Tongue (tissue), 1 donor: ENCODE measurements at regions not wholly inside any gene's neighbourhood (a gene's known extent, or its start where the extent isn't known, plus 50 kb on each side); places are given as distances from the start of the nearest gene placed in this dataset.
"Not testable (repeated sequence)": the region's sequence is repeated elsewhere in the genome, so short reads cannot be mapped to it uniquely, and the experiment has no call there.

Experiments
- DNase-seq: peaks from one replicate; pipeline ENCODE4 v3.0.0-alpha.2; 2015

DNA sequence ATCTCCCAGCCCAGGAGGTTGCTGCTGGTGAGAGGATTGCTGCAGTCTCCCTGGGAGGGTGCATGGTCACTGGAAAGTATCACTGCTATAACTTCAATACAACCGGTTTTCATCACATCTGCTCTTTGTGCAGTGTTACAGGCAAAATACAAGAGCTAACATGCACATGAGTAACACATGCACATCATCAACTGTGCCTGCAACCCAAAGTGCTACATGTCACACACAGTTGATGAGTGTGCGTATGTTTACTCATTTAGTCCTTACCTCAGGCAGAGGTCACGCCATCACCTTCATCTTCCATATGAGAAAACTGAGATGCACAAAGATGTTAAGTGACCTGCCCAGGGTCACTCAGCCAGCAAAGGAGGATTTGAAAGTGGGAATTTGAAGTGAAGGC lies 277.7 kb downstream of the FAM72C start:
- no peak for DNase-seq

DNA sequence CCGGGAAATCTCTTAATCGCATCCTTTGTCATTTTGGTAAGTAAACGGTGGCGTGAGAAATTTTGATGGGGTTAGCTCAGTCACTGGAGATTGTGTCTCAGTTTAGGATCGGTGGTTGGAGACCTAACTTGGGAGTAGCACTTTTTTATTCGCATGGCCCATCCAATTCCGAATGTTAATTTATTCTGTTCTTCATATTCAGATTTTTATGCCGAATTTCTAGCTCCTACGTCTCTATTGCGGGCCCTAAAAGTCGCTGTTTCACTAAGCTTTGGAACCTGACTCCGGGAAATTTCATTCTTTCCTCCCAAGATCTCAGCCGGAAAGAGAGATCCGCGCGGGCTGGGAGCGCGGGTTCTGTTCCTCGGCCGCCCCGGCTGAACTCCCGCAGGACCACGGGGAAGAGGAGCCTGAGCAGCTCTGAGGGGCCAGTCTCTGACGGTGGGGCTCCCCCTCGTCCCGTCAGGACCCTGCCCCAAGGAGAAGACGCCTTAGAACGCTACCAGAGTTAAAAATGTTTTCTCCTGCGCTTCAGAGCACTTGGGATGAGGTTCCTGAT lies 279.7 kb downstream of the FAM72C start:
- no peak for DNase-seq

DNA sequence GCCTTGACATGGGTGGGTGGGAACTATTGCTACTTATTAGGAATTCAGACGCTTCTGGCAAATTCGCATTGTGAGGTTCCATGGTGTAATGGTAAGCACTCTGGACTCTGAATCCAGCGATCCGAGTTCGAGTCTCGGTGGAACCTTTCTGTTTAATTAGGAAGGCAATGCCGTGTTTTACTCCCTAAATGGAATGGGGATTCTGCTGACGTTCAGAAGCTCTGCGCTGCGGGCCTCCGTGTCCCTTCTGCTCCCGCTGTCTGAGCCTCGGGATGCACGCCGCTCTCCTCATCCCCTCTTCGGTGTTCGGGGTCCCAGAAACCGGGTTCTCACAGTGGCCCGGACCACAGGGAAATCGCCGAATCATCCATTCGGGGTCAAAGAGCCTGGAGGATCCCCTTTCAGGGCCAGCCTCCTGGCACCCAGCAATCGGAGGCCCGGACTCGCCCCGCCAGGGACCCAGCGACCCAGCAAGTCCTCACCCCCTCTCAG lies 280.3 kb downstream of the FAM72C start:
- DNase-seq = no peak

DNA sequence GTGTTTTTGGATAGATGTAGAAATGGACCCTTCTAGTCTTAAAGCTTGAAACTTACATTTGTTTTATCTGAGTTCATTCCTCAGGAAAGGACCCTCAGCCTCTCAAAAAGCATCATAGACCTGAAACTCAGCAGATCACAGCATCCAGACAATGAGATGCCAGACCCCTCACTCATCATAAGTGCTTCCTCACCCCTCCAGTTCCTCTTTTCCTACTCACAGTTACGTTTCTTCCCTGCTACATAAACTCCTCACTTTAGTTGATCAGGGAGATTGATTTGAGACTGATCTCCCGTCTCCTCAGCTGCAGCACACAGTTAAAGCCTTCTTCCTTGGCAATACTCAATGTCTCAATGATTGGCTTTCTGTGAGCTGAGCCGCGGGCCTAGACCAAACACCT lies 282.0 kb downstream of the FAM72C start:
- no peak for DNase-seq

DNA sequence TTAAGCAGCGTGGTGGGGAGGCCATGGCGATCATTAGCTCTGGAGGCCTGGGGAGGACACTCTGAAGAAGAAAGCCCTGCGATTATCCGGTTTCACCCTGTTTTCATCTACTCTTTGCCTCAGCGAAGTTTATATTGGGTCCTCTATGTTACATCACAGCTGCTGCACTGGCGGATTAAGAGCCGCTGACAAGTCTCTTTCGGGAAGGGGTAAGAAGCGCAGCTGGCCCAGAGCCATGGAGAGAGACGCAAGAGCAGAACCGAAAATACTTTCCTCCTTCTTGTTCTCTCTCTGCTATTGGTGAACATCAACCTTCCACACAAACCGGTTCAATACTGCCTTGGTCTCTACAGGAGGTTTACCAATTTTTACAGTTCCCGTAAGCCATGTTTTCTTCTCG lies 291.5 kb downstream of the FAM72C start:
- no peak for DNase-seq

DNA sequence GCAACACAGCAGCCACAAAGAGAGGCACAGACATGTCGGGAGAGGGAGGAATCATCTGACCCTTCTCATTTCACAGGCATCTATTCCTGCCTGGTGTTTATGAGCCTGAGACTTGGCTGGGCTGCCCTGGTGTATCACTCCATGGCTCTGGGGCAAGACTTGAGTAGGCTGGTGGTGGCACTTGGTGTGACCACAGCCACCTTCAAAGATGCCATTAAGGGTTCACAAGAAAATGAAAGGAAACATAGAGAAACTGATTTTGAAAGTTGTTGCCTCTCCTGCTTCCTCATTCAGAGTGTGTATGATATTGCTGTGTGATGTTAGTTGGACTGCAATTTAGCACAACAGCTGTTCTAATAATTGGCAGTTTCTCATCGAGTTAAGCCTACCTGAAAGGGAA lies 298.8 kb downstream of the FAM72C start:
- no peak for DNase-seq

DNA sequence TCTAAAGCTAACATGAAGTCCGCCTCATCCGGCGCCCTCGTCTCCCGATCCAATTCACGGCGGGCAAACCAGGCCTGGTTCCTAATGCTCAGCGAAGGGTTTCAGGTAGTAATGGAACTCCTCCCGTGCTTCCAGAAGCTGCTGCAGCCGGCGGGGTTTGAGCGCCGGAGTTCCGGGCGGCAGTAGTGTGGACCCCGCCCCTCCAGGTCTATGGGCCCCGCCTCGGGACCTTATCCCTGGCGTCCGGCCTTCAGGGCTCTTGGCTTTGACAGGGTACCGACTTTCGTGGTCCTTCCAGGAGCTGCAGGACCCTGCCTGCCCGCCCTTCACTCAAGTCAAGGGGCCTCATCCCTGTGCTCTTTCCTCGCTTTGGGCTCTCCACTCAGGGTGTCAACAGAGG lies 304.1 kb downstream of the FAM72C start:
- no peak for DNase-seq

DNA sequence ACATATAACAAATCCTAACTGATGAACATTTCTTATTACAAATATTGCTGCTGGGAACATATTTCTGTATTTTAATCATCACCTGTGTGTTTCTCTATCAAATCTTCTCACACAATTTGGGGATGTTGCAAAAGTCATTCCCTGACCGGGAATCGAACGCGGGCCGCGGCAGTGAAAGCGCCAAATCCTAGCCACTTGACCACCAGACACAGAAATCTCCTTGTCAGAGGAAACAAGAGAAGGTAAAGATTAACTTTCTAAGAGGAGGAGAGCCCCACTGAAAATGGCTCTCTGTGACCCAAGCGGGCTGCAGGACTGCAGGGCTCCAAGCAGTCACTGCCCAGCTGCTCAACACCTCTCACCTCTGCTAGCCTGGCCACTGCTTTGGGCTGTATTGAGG lies 304.9 kb downstream of the FAM72C start:
- DNase-seq = no peak

DNA sequence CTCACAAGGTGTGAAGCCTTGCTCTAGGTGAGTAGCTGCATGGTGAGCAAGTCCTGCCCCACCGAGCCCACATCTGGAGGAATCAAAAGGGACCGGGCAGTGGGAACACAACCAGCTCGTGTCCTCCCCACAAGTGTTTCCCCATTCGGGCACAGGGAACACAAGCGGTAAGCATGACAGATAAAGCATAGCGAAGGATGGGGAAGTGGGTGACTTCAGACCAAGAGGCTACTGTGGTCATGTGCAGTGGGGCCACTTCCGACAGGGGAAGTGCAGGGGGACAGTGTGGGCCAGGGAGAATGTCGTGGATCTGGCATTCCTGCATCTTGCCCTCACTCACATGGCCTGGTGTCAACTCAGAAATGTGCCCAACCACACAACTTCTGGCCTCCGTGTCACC lies 306.2 kb downstream of the FAM72C start:
- DNase-seq = no peak

DNA sequence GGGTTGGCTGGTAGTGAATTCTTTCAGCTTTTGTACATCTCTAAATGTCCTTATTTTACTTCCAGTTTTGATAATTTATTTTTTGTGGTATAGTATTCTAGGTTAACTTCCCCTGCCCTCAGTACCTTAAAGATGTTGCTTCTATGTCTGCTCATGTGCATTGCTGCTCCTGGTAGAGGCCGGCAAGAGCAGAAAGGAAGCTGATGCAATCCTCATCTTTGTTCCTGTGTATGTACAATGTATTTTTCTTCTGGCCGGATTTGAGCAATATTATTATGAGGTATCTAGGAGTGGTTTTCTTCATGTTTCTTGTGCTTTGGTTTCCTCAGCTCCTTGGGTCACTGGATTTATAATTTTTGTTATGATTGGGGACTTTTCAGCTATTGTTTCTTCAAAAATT lies 308.7 kb downstream of the FAM72C start:
- DNase-seq = not testable (repeated sequence)

DNA sequence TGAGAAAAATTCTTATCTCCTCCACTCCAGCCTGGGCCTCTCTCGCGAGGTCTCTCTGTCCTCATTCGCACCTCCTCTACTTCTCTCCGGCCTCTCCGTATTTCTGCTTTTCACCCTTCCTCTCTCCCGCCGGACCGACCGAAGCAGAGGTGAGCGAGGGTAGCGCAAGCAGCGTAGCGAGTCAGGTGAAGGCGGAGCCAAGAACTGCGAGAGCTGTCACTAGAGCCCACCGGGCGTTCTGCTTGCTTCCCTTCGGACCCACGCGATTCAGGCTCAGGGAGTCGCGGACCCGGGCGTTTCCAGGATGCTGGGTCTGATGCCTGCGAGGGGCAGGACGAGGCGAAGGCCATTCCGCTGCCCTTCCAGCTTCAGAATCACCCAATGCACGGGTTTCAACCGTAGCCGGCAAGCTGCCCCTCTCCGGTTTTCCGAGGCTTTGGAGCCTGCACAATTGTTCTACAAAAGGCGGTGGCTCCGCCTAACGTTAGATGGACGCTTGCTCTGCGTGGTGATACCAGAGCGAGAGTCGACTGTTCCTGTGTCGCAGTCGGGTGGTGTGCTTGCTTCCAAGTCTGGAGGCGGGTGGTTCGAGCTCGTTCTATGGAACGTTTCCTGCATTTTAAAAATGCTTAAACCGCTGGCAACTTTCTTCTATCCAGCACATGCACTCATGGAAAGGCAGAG lies 310.2 kb downstream of the FAM72C start:
- no peak for DNase-seq

DNA sequence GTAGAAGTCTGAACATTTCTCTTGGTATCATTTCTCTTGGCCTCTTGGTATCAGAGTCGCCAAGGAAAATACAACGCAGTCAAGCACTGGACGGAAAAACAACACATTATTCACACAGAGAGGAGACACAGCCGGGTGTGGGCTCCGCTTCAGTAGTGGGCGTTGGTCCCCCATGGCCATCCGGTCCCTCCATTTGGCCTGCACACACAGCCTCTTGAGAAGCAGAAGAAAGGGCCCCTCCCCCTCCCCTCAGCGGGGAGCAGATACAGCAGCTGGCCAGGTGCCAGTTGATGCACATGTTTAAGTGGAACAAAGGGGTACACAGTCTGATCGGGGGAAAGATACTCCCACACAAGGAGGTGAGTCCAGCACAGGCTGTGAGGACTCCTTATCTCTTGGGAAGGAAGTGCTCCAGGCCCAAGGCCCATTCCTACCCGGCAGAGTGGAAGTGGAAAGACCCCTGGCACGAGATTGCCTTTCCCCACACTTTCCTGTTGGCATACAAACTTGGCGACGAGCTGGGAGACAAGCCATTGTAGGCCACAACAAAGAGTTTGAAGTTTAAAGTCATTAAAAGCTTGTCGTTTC lies 311.3 kb downstream of the FAM72C start:
- DNase-seq = no peak

DNA sequence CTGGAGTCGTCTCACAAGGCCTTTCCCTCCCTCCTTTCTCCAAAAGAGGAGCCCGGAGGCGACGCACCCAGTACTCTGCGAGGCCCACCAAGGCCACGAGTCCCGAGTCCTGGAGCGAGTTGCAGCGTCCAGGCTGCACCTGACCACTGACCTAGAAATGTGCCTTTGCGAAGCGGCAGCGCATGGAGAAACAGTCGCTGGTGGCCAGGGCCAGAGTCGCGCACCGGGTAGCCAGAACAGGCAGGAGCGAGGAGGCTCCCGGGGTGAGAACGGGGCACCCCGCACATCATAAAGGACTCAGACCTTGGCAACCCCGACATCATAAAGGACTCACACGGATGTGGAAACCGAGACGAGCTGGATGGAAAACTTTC lies 318.4 kb downstream of the FAM72C start:
- no peak for DNase-seq

DNA sequence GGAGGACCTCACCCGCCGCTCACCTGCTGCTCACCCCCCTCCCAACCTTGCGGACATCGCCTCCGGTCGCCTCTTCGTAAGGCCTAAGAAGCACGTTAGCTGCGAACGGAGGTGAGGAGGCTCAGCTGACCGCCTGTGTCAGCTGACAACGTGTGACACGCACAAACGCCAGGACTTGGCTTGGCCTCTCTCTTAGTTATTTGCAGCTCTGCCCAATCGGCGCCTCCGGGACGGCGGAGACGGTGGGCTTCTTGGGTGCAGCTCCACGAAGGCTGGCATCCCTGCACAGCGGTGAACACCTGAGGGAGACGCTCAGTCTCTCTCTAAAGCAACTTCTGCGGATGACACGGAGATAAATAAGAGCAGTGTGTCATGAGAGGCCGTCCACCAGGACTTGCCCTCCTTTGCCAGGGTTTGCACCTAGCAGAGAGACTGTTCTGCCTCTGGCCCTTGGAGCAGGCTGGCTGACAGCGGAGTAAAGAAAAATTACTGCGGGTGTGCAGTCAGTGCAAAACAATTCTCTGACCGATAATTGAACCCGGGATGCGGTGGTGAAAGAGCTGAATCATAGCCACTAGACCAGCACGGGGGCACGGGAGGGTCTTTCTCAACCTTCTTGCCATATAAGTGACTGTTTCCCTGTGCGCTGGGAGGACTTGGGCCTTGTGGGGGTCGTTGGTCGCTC lies 318.9 kb downstream of the FAM72C start:
- no peak for DNase-seq

DNA sequence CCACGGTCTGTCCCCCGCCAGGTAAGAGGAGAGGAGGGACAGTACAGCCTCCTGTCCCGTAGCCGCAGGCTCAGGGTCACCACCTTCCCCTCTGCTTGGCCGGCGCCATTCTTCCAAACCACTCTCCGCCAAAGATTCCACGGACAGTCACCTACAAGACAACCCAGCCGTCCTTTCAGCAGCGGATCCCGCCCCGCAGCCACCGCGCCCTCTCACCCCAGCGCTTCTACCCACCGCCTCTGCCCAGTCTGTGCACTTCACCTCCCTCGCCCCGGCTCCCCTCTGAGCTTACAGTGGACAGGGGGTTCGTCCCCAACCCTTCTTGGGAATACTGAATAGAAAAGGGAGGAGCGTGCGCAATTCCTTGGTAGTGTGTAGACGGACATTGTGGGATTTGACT lies 319.6 kb downstream of the FAM72C start:
- DNase-seq = no peak

DNA sequence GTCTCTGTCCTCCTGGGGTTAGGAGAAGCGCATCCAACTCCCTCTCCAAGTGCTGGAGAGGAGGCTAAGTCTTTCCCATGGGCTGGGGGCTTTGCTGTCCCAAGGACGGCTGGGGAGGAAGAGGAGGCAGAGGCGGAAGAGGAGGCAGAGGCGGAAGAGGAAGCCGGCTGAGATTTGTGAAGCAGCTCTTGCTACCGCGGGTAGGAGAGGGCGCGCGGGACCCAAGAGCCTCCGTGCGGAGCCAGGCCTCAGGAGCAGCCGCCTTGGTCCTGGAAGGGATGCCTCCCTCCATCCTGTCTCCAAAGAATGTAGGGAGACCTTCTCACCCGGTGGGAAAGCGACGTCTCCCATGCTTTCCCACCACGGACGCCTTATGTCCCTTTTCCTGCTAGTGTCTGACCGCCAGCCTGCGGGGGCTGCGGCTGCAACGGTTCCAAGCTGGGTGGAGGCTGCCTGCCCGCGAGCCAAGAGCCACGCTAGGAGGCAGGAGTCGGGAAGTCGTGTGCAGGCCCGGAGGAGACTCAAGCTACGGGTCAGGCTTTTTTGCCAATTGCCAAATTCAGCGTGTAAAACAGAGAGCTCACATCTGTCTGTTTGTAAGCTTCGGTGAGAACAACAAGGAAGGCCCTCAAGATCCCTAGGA lies 320.3 kb downstream of the FAM72C start:
- no peak for DNase-seq

DNA sequence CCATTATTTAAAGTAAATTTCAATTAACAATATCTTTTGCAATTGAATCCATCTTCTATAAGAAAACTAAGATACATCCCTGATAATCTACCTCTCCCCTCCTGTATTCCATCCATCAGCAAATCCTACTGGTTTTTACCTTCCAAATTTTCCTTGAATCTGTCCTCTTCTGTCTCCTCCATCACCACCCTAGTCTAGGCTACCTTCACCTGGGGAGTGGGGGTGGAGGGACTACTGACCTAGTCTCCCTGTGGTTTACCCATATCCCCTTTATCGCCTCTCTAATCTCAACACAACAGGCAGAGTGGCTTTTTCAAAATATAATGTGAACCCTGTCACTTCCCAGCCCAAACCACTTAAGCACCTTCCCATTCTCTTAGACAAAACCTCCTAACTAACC lies 327.8 kb downstream of the FAM72C start:
- DNase-seq = not testable (repeated sequence)

DNA sequence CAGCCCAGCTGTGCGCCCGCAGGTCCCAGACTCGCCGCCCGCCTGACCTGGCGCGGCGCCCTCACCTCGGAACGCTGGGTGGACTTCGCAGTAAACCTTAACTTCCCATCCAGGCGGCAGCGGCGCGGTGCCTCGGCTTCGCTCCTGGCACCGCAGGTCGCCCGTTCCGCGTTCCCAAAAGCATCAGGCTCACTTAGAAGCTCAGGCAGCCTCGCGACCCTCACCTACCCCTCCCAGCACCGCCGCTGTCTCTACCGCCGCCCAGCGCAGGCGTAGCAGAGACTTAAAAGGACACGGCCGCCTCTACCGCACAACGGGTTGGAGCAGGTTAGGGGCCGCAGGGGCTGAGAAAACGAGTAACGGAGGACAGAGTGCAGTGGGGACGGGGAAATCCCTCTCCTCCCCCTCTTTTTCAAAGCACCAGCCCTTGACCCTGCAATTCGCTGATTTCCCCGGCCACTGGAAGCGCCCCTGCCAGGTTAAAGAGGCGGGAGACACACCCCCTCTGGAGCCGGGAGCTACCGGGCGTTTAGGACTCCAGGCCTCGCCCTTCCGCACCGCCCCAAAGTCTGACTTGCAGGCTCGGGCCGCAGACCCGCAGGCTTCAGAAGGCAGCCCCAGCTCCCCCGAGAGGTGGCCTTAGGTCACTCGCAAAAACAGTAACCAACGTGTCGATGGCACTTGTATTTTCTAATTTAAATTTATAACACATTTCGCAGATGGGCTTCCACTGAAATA lies 328.5 kb downstream of the FAM72C start:
- DNase-seq = no peak

DNA sequence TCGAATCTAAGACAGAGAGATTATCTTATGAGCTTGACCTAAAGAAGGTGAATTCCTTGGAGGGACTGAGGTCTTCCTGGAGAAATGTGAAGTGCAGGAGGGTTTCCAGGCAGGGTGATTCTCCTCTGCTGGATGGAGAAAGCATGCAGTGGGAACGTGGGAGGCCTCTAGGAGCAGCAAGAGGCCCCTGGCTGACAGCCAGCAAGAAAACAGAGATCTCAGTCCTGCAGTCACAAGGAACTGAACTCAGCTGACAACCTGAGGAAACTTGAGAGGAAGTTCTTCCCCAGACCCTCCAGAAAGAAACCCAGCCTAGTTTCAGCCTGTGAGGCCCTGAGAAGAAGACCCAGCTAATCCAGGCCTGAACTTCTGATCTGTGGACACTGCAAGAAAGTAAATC lies 345.9 kb downstream of the FAM72C start:
- DNase-seq = no peak

DNA sequence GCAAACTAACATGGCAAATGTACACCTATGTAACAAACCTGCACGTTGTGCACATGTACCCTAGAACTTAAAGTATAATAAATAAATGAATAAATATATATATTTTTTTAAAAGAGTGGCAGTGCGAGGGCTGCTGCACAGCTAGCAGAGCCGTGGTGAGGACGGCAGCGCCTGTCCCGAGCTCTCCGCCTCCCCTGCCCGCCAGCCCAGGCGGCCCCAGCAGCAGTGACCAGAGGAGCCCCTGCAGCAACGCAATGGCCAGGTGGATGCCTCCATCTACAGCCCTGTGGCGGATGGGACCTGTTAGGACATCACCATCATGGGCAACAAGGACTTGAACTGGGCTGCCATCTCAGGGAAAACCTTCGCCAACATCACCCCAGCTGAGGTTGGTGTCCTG lies 351.9 kb downstream of the FAM72C start:
- no peak for DNase-seq

DNA sequence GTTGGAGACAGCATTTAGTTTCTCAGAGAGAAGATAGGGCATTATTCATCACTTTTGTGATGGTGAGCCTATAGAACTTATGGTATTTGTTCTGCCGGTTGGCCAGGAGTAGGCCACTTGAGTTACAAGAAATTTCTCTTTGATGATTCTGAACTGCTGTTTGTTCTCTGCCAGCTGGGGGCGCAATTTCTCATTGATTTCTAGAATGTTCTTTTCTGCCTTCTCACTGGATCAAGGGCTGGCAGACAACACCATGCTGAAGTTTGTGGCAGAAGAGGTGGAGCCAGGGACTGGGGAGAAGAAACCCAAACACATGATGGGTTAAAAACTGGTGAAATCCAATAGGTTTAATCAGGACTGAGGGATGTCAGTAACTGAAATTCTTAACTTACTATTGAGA lies 360.6 kb downstream of the FAM72C start:
- DNase-seq = no peak

DNA sequence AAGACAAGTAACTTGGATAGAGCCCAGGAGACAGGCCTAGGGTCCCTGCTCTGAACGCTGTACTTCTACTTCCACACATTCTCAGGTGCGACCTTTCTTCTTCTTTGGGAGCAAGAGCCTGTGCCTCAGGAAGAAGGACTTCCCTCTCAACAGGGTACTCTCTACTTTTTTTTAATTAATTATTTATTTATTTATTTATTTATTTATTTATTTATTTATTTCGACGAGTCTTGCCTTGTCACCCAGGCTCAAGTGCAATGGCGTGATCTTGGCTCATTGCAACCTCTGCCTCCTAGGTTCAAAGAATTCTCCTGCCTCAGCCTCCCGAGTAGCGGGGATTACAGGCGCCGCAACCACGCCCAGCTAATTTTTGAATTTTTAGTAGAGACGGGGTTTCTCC lies 361.6 kb downstream of the FAM72C start:
- no peak for DNase-seq
